GM18909 (cell line): ENCODE measurements at regions not wholly inside any gene's neighbourhood (a gene's known extent, or its start where the extent isn't known, plus 50 kb on each side); places are given as distances from the start of the nearest gene placed in this dataset.

ENCODE experiments used
- ATAC-seq: cut with Tn5 transposase; IDR thresholded peaks from one replicate; pipeline ENCODE4 v1.9.1; 2021; ENCODE audit warnings: mild to moderate bottlenecking; ENCODE audit not compliant: unreplicated experiment, poor library complexity

DNA sequence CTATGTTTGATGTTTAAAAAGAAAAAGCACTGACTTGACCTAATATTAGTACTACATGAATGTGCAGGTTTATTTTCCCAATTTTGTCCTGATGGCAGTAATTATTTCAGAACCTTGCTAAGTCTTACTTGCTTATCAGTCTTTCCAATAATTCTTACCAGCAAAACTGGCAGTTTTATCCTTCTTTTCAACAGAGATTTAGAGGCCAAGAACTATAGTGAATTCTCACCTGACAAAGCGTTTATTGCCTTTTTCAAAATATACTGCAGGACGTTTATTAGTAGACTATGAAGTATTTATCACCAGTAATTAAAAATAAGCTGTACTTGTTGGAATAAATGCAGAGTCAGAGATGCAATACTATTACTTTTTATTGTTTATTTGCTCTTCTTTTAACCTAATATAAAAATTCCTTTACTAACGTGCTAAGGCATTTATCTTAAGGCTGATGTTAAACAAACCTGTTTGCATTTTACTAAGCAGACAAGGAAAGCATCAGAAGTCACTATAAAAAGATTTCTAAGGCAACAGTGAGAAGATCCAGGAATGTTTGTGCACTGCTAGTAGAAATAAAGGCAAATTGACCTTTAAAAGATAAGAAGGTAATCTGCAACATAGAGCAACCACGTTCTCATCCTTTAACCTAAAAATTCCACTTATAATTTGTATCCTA lies 80.3 kb upstream of the NOCT start:
- ATAC-seq: no peak

DNA sequence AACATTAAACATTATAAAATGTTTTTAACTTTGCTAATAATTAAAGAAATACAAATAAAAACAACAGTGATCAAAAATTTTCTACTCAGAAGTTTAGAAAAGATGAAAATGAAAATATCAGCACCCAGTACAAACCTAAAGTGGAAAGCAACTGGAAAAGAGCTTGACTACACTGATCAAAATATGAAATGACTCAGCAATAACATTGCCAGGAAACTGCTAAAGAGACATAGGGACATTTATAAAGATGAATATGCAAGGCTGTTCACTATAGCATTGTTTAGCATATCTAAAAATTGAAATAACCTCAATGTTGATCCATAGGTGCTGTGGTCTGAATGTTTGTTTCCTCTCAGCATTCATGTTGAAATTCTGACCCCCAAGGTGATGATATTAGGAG lies 88.5 kb upstream of the NOCT start:
- no peak for ATAC-seq

DNA sequence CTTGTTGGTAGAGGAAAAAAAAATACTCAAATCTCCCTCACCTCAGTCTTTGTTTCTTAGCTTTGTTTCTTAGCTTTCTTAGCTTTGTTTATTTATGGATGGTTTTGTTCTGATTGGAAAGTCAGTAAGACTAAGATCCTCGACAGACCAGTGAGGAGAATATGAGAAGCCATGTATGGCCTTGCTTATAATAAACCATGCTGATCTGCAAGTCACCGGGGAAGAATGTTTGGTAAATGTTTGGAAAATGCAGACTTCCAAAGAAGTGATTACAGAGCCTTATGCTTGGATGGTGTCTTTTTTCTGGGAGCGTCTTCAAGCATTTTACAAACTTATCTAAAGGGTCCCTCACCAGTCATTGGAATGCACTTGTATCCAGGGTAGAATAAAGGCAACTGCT lies 90.1 kb upstream of the NOCT start:
- ATAC-seq: no peak

DNA sequence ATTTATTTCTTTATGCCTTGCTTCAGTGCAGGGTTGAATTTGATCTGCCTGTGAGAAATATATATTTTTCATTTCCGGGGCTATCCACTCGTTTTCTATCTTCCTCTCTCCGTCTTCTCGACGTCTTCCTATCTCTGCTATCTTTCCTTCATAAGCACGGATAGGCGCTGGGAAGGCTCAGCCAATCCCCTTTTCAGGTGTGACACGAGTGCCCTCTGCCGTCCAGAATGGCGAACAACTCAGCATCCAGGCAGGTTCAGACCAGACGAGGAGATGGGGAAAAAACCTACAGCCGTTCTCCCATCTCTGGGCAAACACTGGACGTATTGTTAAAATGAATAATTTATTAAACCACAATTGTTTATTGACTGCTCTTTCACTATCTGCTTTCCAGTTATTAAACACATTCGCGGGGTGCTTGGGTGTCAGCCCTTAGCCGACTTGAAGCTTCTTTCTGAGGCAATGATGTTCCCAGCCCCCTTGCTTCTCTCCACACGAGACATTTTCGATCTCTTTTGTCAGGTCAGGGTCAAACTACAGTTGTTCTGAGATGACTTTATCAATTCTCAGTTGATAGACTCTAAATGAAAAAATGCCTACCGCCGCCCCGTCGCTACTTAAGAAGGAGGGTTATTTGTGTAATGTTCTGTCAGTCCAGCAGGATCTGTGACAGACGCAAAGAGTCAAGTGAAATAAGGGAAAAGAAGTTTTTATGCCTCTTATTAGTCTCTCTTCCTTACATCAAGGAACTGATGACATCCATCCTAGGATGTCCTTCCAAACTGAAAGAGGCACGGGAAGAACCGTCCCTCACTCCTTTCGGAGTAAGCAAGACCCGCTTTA lies 96.3 kb upstream of the NOCT start:
- peak; percentile 84 for ATAC-seq

DNA sequence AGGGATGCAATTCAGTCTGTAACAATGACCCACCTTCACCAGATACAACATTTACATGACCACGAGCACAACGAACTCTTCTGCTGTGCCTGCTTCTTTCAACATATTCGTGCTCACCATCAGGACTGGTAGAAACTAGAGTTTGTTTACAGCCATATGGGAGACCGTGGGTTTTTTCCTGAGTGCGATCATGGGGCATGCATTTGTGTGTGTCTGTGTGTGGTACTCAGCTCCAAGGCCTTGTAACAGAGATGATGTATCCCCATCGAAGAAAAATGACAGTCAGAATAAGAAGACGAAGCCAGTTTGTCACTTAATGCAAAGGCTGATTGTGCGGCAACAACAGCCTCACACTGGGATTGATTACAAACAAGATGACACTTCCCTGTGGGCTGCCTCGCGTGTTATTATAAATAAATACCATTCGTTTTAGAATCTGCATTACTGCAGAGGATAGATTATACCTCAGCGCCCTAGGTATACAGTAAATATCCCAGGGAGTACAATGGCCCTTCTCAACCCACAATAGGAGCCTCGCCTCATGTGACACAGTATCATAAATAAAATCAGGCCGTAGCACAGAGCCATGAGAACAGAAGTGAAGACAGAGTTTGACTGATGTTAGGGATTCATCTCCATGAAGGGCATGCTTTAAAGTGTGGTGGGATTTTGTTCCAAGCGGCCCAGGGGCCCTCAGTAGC lies 97.3 kb upstream of the NOCT start:
- ATAC-seq: no peak

DNA sequence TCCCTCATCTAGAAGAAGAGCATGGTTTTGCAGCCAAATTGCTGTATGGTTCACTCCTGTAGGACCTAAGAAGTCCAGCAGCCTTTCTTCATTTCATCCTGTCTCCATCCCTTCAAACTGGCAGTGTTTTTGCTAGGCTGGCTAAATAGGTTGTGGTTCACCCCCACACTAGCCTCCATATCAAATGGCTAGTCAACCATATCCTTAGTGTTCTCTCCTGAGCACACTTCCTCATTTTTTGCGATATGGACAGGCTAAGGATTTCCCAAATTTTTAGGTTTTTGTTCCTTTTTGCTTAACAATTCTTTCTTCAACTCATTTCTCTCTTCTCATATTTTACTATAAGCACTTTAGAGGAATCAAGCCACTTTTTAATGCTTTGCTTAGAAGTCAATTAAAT lies 98.8 kb upstream of the NOCT start:
- no peak for ATAC-seq

DNA sequence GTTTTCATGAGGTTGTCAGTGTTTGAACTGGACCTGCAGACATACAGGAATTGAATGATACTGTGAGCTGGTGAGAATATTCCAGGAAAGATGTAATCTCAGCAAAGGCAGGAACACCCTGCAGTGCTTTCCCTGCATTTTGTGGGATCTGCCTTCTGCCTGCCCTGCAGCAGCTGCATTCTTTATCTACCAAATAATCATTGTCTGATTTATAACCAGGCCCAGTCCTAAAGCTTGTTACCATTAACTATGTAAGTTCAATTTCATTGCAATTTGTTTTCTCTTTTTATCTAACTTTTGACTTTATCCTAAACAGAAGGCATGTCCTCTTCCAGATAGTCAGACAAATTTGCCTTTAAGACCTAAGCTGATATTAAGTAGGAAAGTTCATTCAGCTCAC lies 99.8 kb upstream of the NOCT start:
- no peak for ATAC-seq

DNA sequence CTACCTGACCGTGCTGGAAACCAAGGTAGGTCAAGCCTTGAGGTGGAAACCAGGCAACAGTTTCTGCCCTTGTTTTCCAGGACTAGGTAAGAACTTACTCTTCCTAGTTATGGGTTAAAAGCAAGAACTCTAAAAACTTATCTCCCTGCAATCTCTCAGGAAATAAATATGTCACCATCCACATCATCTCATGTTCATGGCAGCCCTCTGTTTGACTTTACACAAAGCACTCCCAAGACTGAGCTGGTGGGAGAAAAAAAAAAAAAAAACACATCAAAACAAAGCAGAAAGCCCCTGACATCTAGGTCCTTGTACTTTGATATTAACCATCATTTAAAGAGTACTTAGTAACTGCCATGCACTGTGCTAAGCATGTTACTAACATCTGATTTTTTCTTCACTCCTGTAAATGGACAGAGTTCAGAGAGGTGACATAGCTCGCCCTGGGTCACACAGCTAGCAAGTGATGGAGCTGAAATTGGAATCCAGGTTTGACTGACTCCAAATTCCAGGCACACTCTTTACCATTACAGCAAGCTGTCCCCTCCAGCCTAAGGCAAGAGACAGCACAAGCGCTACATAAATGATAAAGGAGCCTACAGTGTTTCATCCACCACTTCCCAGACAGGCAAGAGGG lies 102.8 kb upstream of the NOCT start:
- no peak for ATAC-seq

DNA sequence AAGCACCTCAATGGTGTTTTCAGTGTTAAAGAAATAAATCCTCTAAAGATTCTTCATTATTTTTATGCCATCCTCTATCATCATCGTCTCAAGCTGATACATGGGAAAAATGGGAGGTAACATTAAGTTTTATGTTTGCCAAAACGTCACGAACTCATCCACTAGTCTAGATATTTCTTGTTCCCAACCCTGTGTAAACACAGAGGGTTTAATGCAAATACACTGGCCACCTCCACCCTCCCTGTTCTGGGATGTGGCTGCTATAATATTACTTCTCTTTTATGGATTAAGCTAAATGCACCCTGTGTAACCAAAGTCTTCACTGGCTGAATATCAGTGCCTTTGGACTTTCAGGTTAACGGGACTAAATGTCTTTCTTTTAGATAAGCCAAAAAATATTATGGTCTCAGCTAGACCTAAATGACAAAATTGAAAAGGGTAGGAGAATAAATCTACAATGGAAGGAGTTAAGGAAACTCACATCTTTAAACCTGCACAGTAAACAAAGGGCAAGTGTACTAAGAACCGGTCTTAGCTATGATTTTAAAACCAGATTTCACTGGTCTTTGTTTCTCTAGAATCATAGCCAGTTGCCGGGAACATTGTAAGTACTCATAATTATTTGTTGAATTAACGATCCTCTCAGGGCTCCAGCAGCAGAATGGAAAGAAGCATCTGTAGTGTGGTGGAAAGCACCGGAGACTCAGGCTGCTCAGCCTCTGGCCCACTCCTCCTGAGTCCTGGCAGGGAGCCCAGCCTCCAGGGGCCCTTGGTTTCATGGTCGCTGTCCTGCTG lies 103.5 kb upstream of the NOCT start:
- ATAC-seq: no peak

DNA sequence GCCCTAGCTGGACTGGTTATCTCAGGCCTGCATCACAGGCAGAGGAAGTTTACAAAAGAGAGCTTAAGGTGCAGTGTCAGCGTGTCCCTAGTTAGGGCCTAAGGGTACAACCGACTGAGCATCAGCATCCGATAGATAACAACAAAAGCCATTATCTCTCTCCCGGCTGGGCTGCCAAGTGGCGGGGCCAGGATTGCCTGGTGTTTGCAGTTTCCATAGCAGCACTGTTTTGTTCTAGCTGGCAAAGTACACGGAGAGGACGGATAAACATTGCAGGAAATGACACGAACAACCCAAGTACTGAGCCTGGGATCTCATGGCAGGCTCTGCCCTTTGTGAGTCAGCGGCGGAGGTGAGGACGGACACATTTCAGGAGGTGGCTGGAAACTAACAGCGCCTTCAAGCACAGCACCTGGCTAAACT lies 104.7 kb upstream of the NOCT start:
- ATAC-seq: no peak

DNA sequence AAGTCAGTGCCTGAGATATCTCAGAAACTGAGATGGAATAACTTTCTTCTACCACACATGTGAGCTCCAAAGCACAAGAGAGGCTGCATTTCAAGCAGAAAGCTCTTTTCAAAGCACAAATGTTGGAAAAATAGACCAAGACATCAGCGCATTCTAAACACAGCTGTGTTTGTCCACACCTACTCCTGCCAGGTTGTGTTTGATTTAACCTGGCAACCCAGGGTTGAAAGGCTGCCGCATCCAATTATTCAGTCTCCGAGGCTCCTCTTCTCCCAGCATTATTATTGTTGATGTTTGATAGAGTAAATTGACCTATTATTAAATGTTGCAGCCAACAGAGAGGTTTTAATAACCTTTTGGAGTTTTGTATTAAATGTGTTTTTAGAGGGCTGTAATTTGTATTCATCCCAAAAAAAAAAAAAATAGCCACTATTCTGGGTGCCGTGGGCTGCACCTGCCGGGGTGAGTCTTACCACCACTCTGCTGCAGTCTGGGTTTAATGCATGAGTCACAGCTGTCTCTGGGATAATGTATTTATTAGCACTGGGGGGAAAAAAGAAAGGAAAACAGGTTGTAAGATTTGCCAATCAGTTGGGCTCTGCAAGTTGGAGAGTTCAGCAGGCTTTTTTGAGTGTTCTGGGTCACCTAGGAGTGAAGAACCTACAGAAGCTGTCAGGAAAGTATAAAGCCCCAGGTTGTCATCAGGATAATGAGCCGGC lies 105.2 kb upstream of the NOCT start:
- no peak for ATAC-seq

DNA sequence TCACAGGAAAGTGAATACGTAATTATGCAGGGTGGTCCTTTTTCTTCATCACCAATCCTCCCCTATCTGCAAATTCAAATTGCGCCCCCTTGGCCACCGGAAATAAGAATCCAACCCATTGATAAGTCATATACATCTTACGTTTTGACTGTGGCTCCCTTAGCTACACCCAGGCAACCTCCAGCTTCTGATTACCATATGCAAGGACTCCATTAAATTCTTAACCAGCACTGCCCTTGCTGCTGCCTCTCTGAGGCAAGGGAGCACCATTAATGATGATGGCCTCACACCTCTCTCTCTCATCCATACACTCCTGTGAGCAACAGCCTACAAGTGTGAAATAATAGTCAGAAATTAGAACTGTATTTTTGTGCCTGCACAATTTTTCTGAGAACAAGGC lies 106.0 kb upstream of the NOCT start:
- ATAC-seq: no peak

DNA sequence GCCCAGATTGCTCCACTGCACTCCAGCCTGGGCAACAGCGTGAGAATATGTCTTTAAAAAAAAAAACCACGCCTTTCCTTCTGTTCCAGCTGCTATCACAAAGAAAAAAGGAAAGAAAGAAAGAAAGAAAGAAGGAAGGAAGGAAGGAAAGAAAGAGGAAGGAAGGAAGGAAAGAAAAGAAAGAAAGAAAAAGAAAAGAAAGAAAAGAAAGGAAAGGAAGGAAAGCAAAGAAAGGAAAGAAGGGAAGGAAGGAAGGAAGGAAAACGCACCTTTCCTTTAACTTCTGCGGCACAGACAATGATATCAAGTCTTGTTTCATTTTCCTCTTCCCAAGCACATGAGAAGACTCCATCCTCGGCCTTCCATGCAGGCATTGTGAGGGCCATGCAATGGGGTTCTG lies 107.4 kb upstream of the NOCT start:
- no peak for ATAC-seq

DNA sequence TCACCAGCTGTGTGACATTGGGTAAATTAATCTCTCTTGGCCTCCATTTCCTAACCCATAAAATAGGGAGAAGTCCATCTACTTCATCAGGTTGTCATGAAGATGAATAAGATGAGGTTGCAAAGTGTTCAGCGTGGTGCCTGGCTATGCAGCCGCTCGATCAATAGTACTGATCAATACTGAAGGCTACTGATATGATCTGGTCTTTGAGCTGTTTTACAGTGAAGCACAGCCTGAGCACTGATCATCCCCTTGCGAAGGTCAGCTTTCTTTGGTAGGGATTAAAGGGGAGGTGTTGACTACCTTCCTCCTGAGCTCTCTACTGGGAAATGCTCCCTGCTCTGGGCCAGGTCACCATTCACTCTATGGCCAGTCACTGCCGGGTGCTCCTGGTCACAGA lies 108.4 kb upstream of the NOCT start:
- ATAC-seq: no peak

DNA sequence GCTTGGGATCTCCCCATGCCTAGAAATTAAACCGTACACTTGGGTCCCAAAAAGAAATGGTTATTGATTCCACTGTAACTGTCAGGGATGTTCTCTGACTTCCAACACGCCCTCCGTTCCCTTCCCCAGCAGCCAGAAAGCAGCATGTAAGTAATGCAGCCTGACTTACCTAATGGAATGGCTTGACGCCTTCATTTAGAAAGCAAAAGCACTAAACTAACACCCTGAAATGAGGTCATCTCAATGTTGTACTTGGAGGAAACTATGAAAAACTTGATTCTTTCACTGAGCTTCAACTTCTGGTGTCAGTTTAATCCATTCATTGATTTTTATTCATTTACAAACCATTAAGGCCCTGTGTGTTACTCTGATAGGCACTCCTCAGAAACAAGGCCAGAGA lies 110.8 kb upstream of the NOCT start:
- ATAC-seq: no peak

DNA sequence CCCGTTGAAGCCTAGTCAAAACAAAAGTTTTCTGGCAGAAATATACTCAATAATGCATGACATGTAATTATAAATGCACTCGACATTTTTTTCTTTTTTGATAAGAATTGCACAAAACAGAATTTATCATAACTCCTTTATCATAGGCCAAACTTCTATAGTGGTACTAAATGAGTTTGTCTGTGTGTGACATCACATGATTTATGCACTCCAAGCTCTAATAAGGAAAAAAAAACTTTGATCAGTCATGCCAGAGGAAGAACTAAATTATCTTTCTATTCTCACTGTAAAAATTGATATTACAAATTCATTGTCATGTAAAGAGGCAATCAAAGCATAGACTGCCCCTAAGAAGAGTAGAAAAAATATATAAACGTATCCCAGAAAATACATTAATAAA lies 112.4 kb upstream of the NOCT start:
- no peak for ATAC-seq

DNA sequence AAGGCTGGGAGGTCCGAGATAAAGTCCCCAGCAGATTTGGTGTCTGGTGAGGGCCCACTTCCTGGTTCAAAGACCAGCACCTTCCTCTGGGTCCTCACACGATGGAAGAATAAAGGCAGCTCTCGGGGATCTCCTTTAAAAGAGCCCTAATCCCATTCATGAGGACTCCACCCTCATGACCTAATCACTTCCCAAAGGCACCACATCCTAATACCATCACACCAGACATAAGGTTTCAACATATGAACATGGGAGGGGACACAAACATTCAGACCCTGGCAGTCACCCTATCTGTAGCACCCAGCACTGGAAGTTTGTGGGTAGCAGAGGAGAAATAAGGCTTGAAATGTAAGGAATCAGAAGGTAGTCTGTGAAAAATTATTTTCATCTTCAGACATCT lies 112.9 kb upstream of the NOCT start:
- ATAC-seq: no peak

DNA sequence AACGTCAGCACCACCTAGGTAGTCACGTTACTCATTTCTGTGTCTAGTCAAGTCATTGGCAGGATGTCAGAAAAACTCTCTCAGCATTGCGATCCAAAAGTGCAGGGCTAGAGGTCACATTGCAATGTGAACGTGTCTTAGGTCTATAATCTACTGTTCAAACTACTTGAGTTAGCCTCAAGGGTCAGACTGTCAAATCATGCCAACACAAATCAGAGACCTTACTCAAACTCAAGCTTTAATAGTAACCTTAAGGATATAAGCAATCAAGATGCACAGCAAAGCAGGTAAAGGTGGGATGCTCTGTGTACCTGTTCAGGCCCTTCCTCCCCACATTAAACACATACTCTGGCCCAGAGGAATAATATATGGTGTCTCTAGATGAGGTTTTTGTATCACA lies 114.4 kb upstream of the NOCT start:
- ATAC-seq: no peak

DNA sequence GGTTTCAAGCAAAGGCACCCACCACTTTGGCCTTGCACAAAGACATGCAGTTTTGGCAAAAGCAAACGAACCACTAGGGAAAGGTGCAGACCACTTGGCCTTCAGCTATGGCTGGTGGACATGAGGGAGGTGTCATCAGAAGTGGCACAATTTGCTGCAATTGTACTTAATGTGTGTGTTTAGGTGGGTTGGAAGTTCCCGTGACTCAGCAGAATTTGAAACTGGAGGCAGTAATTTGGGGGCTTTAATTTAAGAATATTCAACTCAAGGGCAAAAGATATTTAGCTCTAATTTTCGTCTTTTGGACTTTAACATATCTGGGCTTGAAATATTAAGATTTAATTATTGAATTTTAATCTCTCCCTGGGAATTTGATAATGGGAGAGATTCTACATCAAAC lies 115.6 kb upstream of the NOCT start:
- ATAC-seq: no peak

DNA sequence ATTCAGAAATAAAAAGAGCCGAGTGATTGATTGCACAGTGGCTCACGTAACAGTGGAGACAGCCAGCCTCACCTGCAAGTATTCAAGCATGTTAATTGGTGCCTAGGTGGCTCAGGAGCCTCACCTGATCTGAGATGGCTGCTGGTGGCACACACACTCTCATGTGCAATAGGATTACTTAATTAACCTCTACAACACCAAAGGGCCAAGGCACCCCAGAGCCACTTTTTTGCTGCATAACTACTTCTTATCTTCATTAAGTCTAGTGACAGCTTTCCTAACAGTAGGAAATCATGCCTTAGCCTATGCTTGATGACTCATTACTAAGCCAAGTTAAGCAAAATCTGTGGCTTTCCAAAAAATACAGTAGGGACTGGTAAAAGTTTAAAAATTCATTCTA lies 117.3 kb upstream of the NOCT start:
- no peak for ATAC-seq
